ENCODE measurements at regions not wholly inside any gene's neighbourhood (a gene's known extent, or its start where the extent isn't known, plus 50 kb on each side); places are given as distances from the start of the nearest gene placed in this dataset.

- no peak overlapping the region for H3K4ac ChIP-seq (ENCODE audit: low read depth, low read length)
- no peak overlapping the region for H3T11ph ChIP-seq (ENCODE audit: low read length)
- H3K56ac ChIP-seq (ENCODE audit: insufficient read length, low read depth, low read length), result no peak overlapping the region
- H3K9me3 Mint-ChIP-seq, result peaks cover 3 to 11% of the 10 kb centered on the region in 2 experiments; a peak in 3 of 5 replicates
- H3K27me3 Mint-ChIP-seq (ENCODE audit: low read depth), result peaks cover 35% of the 10 kb centered on the region
- H3K14ac ChIP-seq (ENCODE audit: insufficient read depth, low read length), result no peak overlapping the region
- H3K4me1 ChIP-seq (ENCODE audit: insufficient read depth, low read length), result no peaks in the 10 kb centered on the region
- H3K18ac ChIP-seq (ENCODE audit: insufficient read length, low read depth, low read length), result no peak overlapping the region
- H3K27ac Mint-ChIP-seq, result no peak overlapping the region
- H3K9ac ChIP-seq (ENCODE audit: extremely low read depth, insufficient read length, low read length), result no peak overlapping the region
- no peaks in the 10 kb centered on the region for H3K23me2 ChIP-seq (ENCODE audit: insufficient read length, low read depth, low read length, poor library complexity, severe bottlenecking)
- H3K4me1 Mint-ChIP-seq, result no peaks in the 10 kb centered on the region
- no peaks in the 10 kb centered on the region for H3K27me3 ChIP-seq (ENCODE audit: insufficient read depth, low read length)
- no peaks in the 10 kb centered on the region for H3K79me1 ChIP-seq (ENCODE audit: insufficient read depth, low read depth, low read length, poor library complexity, severe bottlenecking)
- no peak overlapping the region for H2BK20ac ChIP-seq (ENCODE audit: low read depth, low read length, poor library complexity, severe bottlenecking)
- H2BK15ac ChIP-seq (ENCODE audit: low read depth, low read length), result no peak overlapping the region
- H3K23ac ChIP-seq (ENCODE audit: insufficient read length, low read depth, low read length), result no peak overlapping the region
- no peak overlapping the region for H4K5ac ChIP-seq (ENCODE audit: insufficient read length, low read depth, low read length)
- DNase-seq, result no peak
- no peak overlapping the region for H3K27ac ChIP-seq (ENCODE audit: insufficient read length, low read depth, low read length)
- no peak overlapping the region for H2AK5ac ChIP-seq (ENCODE audit: insufficient read length, low read length)
- no peak overlapping the region for H2BK5ac ChIP-seq (ENCODE audit: insufficient read length, low read length)
- no peak overlapping the region for H2BK120ac ChIP-seq (ENCODE audit: low read depth, low read length, poor library complexity, severe bottlenecking)
- no peak overlapping the region for H3K4me2 ChIP-seq (ENCODE audit: insufficient read depth, insufficient read length, low read length)
- peaks cover 0 to 2% (median 1%) of the 10 kb centered on the region in 3 experiments; a peak in 1 of 7 replicates for H3K36me3 Mint-ChIP-seq (ENCODE audit: insufficient read depth in 1 of 3, low read depth in 3 of 3)
- WGBS (ENCODE audit: extremely low coverage, insufficient read length, low lambda C conversion rate), result no CpG with 5 or more reads among the region's 9 CpGs
- H4K8ac ChIP-seq (replicated peaks; ENCODE audit: insufficient read length, low read depth, low read length), result no peak overlapping the region
- H2AFZ ChIP-seq (ENCODE audit: low read length), result no peak overlapping the region
- no peak for TF ChIP-seq CTCF (conservative IDR thresholded peaks at IDR 0.05)
- H3K9me3 ChIP-seq (ENCODE audit: control insufficient read depth, low read depth, low read length), result no peaks in the 10 kb centered on the region
- H3K4me3 Mint-ChIP-seq, result no peak overlapping the region
- no peaks in the 10 kb centered on the region for H4K20me1 ChIP-seq (ENCODE audit: control insufficient read depth, insufficient read depth, insufficient read length)
- H2BK12ac ChIP-seq (ENCODE audit: insufficient read length, low read depth, low read length), result no peak overlapping the region
- no peak overlapping the region for H4K91ac ChIP-seq (ENCODE audit: insufficient read length, low read depth, low read length)
- H3K79me2 ChIP-seq (ENCODE audit: insufficient read depth, low read length), result no peaks in the 10 kb centered on the region
These were observed 139.5 kb downstream of the TEX29 start for GRCh38 chr13:111459803-111460547.
